ENCODE measurements at regions not wholly inside any gene's neighbourhood (a gene's known extent, or its start where the extent isn't known, plus 50 kb on each side); places are given as distances from the start of the nearest gene placed in this dataset.

- intact Hi-C loops (cut with DNase I): no loop called here
- DNase-seq (ENCODE audit: low spot score): no peak
These were observed 115.8 kb upstream of the MAOA start for GRCh38 chrX:43540318-43540717.

- no peak for DNase-seq (ENCODE audit: low spot score)
- intact Hi-C loops (cut with DNase I): no loop called here
These were observed 104.5 kb upstream of the MAOA start for GRCh38 chrX:43551590-43551989.

- intact Hi-C loops (cut with DNase I): no loop called here
- DNase-seq (ENCODE audit: low spot score): no peak
These were observed 103.9 kb upstream of the MAOA start for GRCh38 chrX:43552156-43552555.

- no peak for DNase-seq (ENCODE audit: low spot score)
- intact Hi-C loops (cut with DNase I): no loop called here
These were observed 103.4 kb upstream of the MAOA start for GRCh38 chrX:43552703-43553102.

GRCh38 chrX:43553257-43553656, 102.8 kb upstream of the MAOA start:
- intact Hi-C loops (cut with DNase I): no loop called here
- DNase-seq (ENCODE audit: low spot score): no peak

GRCh38 chrX:43556207-43556606, 99.9 kb upstream of the MAOA start:
- no peak for DNase-seq (ENCODE audit: low spot score)
- intact Hi-C loops (cut with DNase I): loop anchor here (5.0 kb wide), 2 partner anchors 209 to 1759 kb away; no protein-coding TSS in a partner anchor

GRCh38 chrX:43557792-43558191, 98.3 kb upstream of the MAOA start:
- DNase-seq (ENCODE audit: low spot score): no peak
- intact Hi-C loops (cut with DNase I): loop anchor here (5.0 kb wide), 2 partner anchors 210 to 1760 kb away; no protein-coding TSS in a partner anchor

GRCh38 chrX:43559644-43560043, 96.5 kb upstream of the MAOA start:
- no peak for DNase-seq (ENCODE audit: low spot score)
- intact Hi-C loops (cut with DNase I): loop anchor here (1.0 to 10.0 kb wide), 4 partner anchors 190 to 1762 kb away; no protein-coding TSS in a partner anchor

GRCh38 chrX:43560247-43560946, 95.7 kb upstream of the MAOA start:
- intact Hi-C loops (cut with DNase I): loop anchor here (10.0 kb wide), 1 partner anchor 374 kb away; no protein-coding TSS in a partner anchor
- no peak for DNase-seq (ENCODE audit: low spot score)

- intact Hi-C loops (cut with DNase I): loop anchor here (10.0 kb wide), 1 partner anchor 372 kb away; no protein-coding TSS in a partner anchor
- DNase-seq (ENCODE audit: low spot score): no peak
These were observed 93.7 kb upstream of the MAOA start for GRCh38 chrX:43562372-43562771.

- intact Hi-C loops (cut with DNase I): loop anchor here (10.0 kb wide), 1 partner anchor 370 kb away; no protein-coding TSS in a partner anchor
- DNase-seq (ENCODE audit: low spot score): no peak
These were observed 91.1 kb upstream of the MAOA start for GRCh38 chrX:43564953-43565352.

GRCh38 chrX:43566170-43566569, 89.9 kb upstream of the MAOA start:
- intact Hi-C loops (cut with DNase I): loop anchor here (10.0 kb wide), 1 partner anchor 369 kb away; no protein-coding TSS in a partner anchor
- no peak for DNase-seq (ENCODE audit: low spot score)

- no peak for DNase-seq (ENCODE audit: low spot score)
- intact Hi-C loops (cut with DNase I): loop anchor here (10.0 kb wide), 1 partner anchor 81 kb away; the partner anchor contains the start of gene MAOA
These were observed 82.6 kb upstream of the MAOA start for GRCh38 chrX:43573441-43574015.

GRCh38 chrX:43580621-43581020, 75.5 kb upstream of the MAOA start:
- DNase-seq (ENCODE audit: low spot score): no peak

GRCh38 chrX:43581167-43581566, 74.9 kb upstream of the MAOA start:
- intact Hi-C loops (cut with DNase I): no loop called here
- no peak for DNase-seq (ENCODE audit: low spot score)

More at GRCh38 chrX:43580621-43581020, 75.5 kb upstream of the MAOA start:
- intact Hi-C loops (cut with DNase I): no loop called here

- DNase-seq (ENCODE audit: low spot score): no peak
- intact Hi-C loops (cut with DNase I): no loop called here
These were observed 74.1 kb upstream of the MAOA start for GRCh38 chrX:43581888-43582539.

GRCh38 chrX:43582540-43582913, 73.6 kb upstream of the MAOA start:
- intact Hi-C loops (cut with DNase I): no loop called here
- no peak for DNase-seq (ENCODE audit: low spot score)

- DNase-seq (ENCODE audit: low spot score): no peak
- intact Hi-C loops (cut with DNase I): no loop called here
These were observed 70.2 kb upstream of the MAOA start for GRCh38 chrX:43585922-43586321.

GRCh38 chrX:43586830-43587229, 69.3 kb upstream of the MAOA start:
- no peak for DNase-seq (ENCODE audit: low spot score)
- intact Hi-C loops (cut with DNase I): no loop called here

GRCh38 chrX:43589735-43590134, 66.4 kb upstream of the MAOA start:
- intact Hi-C loops (cut with DNase I): no loop called here
- no peak for DNase-seq (ENCODE audit: low spot score)

GRCh38 chrX:43590150-43590549, 65.9 kb upstream of the MAOA start:
- no peak for DNase-seq (ENCODE audit: low spot score)
- intact Hi-C loops (cut with DNase I): no loop called here

Measured in cardiac septum (tissue), 1 donor.